Body of pancreas (tissue), 4 donors: ENCODE measurements at regions not wholly inside any gene's neighbourhood (a gene's known extent, or its start where the extent isn't known, plus 50 kb on each side); places are given as distances from the start of the nearest gene placed in this dataset.

Experiments
- ATAC-seq: fragments of 150-250 bp; one replicate; pipeline ENCODE4 v1.9.1; 2016
- DNase-seq, 4 donors: peaks; one replicate each; pipeline ENCODE4 v3.0.0-alpha.2; 2019
- H3K27ac ChIP-seq, 4 donors: fragments of 200-600 bp; sonication (generic); 1 replicate in 3 of 4; 2 replicates in 1 of 4; pipeline versions ENCODE4 v1.5.1 to v1.6.1; 2016 to 2019; ENCODE audit warnings: mild to moderate bottlenecking in 1 of 4, mixed read lengths in 1 of 4, moderate library complexity in 1 of 4
- H3K27me3 ChIP-seq, 2 donors: fragments of 200-600 bp; sonication (generic); one replicate each; pipeline ENCODE4 v1.6.0; 2016; ENCODE audit warnings: mild to moderate bottlenecking in 1 of 2
- H3K36me3 ChIP-seq, 2 donors: fragments of 200-600 bp; sonication (generic); replicated peaks in 1 of 2; 2 replicates each; pipeline ENCODE4 v1.5.1; 2016; ENCODE audit warnings: low read depth in 2 of 2; ENCODE audit not compliant: insufficient read depth in 1 of 2
- H3K4me1 ChIP-seq: fragments of 200-600 bp; sonication (generic); one replicate; pipeline ENCODE4 v1.6.0; 2016
- H3K4me3 ChIP-seq, 2 donors: fragments of 200-600 bp; sonication (generic); 1 replicate in 1 of 2; 2 replicates in 1 of 2; pipeline ENCODE4 v1.5.1; 2016 to 2019
- H3K9me3 ChIP-seq, 3 donors: fragments of 200-600 bp; sonication (generic); 1 replicate in 2 of 3; 2 replicates in 1 of 3; pipeline ENCODE4 v1.5.1; 2016
- CTCF ChIP-seq, 7 experiments: fragments of 450-650 bp in 4 of 7; fragments of 200-600 bp in 3 of 7; sonication (generic) in 3 of 7; IDR thresholded peaks; one replicate each; pipeline ENCODE4 v1.5.1; 2016 to 2019; ENCODE audit warnings: antibody characterized with exemption in 7 of 7
- POLR2A ChIP-seq, 3 donors: fragments of 450-650 bp; IDR thresholded peaks; one replicate each; pipeline ENCODE4 v1.6.1; 2016; ENCODE audit warnings: antibody characterized with exemption in 3 of 3, mild to moderate bottlenecking in 2 of 3
- WGBS, 2 donors: methylation state at CpG; one replicate each; pipeline ENCODE4 v1.1.5; 2017; 5-methylcytosine and 5-hydroxymethylcytosine counted together
- intact Hi-C: fragments of 100-400 bp; cut with DNase I; formaldehyde crosslinking; loops from one replicate; pipeline ENCODE4 v1.15.1; 2023

- TF ChIP-seq CTCF (IDR thresholded peaks at IDR 0.05) (no peak), POLR2A (IDR thresholded peaks at IDR 0.05) (no peak)
- intact Hi-C loops, result loop anchor here (10.0 kb wide), 1 partner anchor 767 kb away; no protein-coding TSS in a partner anchor
- no peaks in the 10 kb centered on the region for H3K9me3 ChIP-seq
- H3K27ac ChIP-seq, result no peak overlapping the region
- H3K4me3 ChIP-seq, result no peak overlapping the region
- no peaks in the 10 kb centered on the region for H3K36me3 ChIP-seq
- DNase-seq, result no peak
- ATAC-seq, result no peak
- 92 to 95% methylated on average over 5 of the region's 5 CpGs for WGBS, 2 donors
- no peaks in the 10 kb centered on the region for H3K27me3 ChIP-seq
- peaks cover 9% of the 10 kb centered on the region for H3K4me1 ChIP-seq
Measured at GRCh38 chr15:70351391-70351790, 253.7 kb upstream of the TLE3 start.

GRCh38 chr15:70348581-70349344 is 251.0 kb upstream of the TLE3 start:
- H3K27me3 ChIP-seq, result no peaks in the 10 kb centered on the region
- peak in 3 of 4 donors; percentile 28 to 69 (median 28) for DNase-seq
- WGBS, 2 donors, result 51 to 55% methylated on average over 17 of the region's 17 CpGs
- ATAC-seq, result peak; percentile 46
- no peak for TF ChIP-seq POLR2A (IDR thresholded peaks at IDR 0.05)
- TF ChIP-seq CTCF (IDR thresholded peaks at IDR 0.05), result no peak
- H3K4me3 ChIP-seq, result no peak overlapping the region
- peaks cover 15% of the 10 kb centered on the region for H3K4me1 ChIP-seq
- H3K36me3 ChIP-seq, result no peaks in the 10 kb centered on the region
- intact Hi-C loops, result no loop called here
- peak overlapping the region in 1 of 4 donors; percentile 21 for H3K27ac ChIP-seq
- H3K9me3 ChIP-seq, result no peaks in the 10 kb centered on the region

- DNase-seq, result no peak
Measured at GRCh38 chr15:70348226-70348543, 250.5 kb upstream of the TLE3 start.

GRCh38 chr15:70347321-70348225 is 249.9 kb upstream of the TLE3 start:
- TF ChIP-seq POLR2A (IDR thresholded peaks at IDR 0.05) (no peak), CTCF (IDR thresholded peaks at IDR 0.05) (no peak)
- H3K9me3 ChIP-seq, result no peaks in the 10 kb centered on the region
- peaks cover 12% of the 10 kb centered on the region for H3K4me1 ChIP-seq
- no peaks in the 10 kb centered on the region for H3K36me3 ChIP-seq
- intact Hi-C loops, result no loop called here
- H3K4me3 ChIP-seq, result no peak overlapping the region
- DNase-seq (no peak), ATAC-seq (no peak)
- H3K27me3 ChIP-seq, result no peaks in the 10 kb centered on the region
- 79 to 86% methylated on average over 7 of the region's 7 CpGs for WGBS, 2 donors
- H3K27ac ChIP-seq, result no peak overlapping the region

More at GRCh38 chr15:70348226-70348543, 250.5 kb upstream of the TLE3 start:
- ATAC-seq, result no peak
- no peak for TF ChIP-seq CTCF (IDR thresholded peaks at IDR 0.05)
- H3K4me1 ChIP-seq, result peaks cover 12% of the 10 kb centered on the region
- intact Hi-C loops, result no loop called here
- no peak overlapping the region for H3K4me3 ChIP-seq
- H3K27me3 ChIP-seq, result no peaks in the 10 kb centered on the region
- H3K36me3 ChIP-seq, result no peaks in the 10 kb centered on the region
- H3K27ac ChIP-seq, result no peak overlapping the region
- no peaks in the 10 kb centered on the region for H3K9me3 ChIP-seq
- 66 to 87% methylated on average over 2 of the region's 2 CpGs for WGBS, 2 donors
